Naive B cell (primary cell): ENCODE measurements at regions not wholly inside any gene's neighbourhood (a gene's known extent, or its start where the extent isn't known, plus 50 kb on each side); places are given as distances from the start of the nearest gene placed in this dataset.
A peak's percentile ranks its signal among the peaks of the same experiment; 100 is the strongest.

Source experiments
- ATAC-seq, 2 donors: fragments of 150-1000 bp; cut with Tn5 transposase; 2 replicates each; pipeline ENCODE4 v1.10.0; 2021; ENCODE audit warnings: low read depth in 2 of 2, mild to moderate bottlenecking in 2 of 2, moderate library complexity in 2 of 2
- DNase-seq: peaks from one replicate; pipeline ENCODE4 v3.0.0; 2022
- H3K27ac Mint-ChIP-seq, 6 donors: one replicate each; pipeline ENCODE4 v1.8.0; 2020 to 2022; ENCODE audit warnings: mild to moderate bottlenecking in 6 of 6, mixed read lengths in 6 of 6, moderate library complexity in 5 of 6, inconsistent platforms in 2 of 6
- H3K27me3 Mint-ChIP-seq, 3 donors: one replicate each; pipeline ENCODE4 v1.8.0; 2021 to 2022; ENCODE audit warnings: mixed read lengths in 3 of 3, mild to moderate bottlenecking in 1 of 3
- H3K36me3 Mint-ChIP-seq, 2 donors: one replicate each; pipeline ENCODE4 v1.8.0; 2020 to 2022; ENCODE audit warnings: mixed read lengths in 2 of 2, inconsistent platforms in 1 of 2, mild to moderate bottlenecking in 1 of 2
- H3K4me1 Mint-ChIP-seq, 3 donors: one replicate each; pipeline ENCODE4 v1.8.0; 2020 to 2022; ENCODE audit warnings: mixed read lengths in 3 of 3, inconsistent platforms in 1 of 3, mild to moderate bottlenecking in 1 of 3, moderate library complexity in 1 of 3
- H3K4me3 Mint-ChIP-seq, 8 donors: one replicate each; pipeline ENCODE4 v1.8.0; 2020 to 2022; ENCODE audit warnings: mild to moderate bottlenecking in 8 of 8, mixed read lengths in 8 of 8, moderate library complexity in 8 of 8, inconsistent platforms in 2 of 8
- H3K9me3 Mint-ChIP-seq, 7 donors: one replicate each; pipeline ENCODE4 v1.8.0; 2020 to 2022; ENCODE audit warnings: mixed read lengths in 7 of 7, mild to moderate bottlenecking in 5 of 7, inconsistent platforms in 2 of 7, moderate library complexity in 1 of 7

GRCh38 chr1:4170548-4171340 lies 270.7 kb upstream of the C1orf174 start:
- no peak overlapping the region for H3K4me3 Mint-ChIP-seq
- peaks cover 0 to 2% (median 0%) of the 10 kb centered on the region in 7 donors for H3K9me3 Mint-ChIP-seq
- H3K36me3 Mint-ChIP-seq: no peaks in the 10 kb centered on the region
- ATAC-seq (no peak), DNase-seq (no peak)
- peaks cover 18 to 60% (median 58%) of the 10 kb centered on the region in 3 donors for H3K27me3 Mint-ChIP-seq
- no peak overlapping the region for H3K27ac Mint-ChIP-seq
- no peaks in the 10 kb centered on the region for H3K4me1 Mint-ChIP-seq

- H3K27me3 Mint-ChIP-seq: peaks cover 18 to 52% (median 49%) of the 10 kb centered on the region in 3 donors
- H3K4me1 Mint-ChIP-seq: peaks cover 0 to 4% (median 0%) of the 10 kb centered on the region in 3 donors
- DNase-seq (no peak), ATAC-seq (no peak)
- H3K9me3 Mint-ChIP-seq: peaks cover 0 to 2% (median 0%) of the 10 kb centered on the region in 7 donors
- H3K27ac Mint-ChIP-seq: no peak overlapping the region
- H3K36me3 Mint-ChIP-seq: no peaks in the 10 kb centered on the region
- H3K4me3 Mint-ChIP-seq: no peak overlapping the region
These were observed 271.7 kb upstream of the C1orf174 start for GRCh38 chr1:4171480-4172450.

- peaks cover 0 to 2% (median 0%) of the 10 kb centered on the region in 7 donors for H3K9me3 Mint-ChIP-seq
- H3K4me1 Mint-ChIP-seq: peaks cover 0 to 10% (median 0%) of the 10 kb centered on the region in 3 donors
- peaks cover 14 to 44% (median 44%) of the 10 kb centered on the region in 3 donors for H3K27me3 Mint-ChIP-seq
- no peaks in the 10 kb centered on the region for H3K36me3 Mint-ChIP-seq
- no peak for DNase-seq
- no peak overlapping the region for H3K4me3 Mint-ChIP-seq
- no peak overlapping the region for H3K27ac Mint-ChIP-seq
- ATAC-seq: no peak
These were observed 272.9 kb upstream of the C1orf174 start for GRCh38 chr1:4172644-4173599.

GRCh38 chr1:4173731-4174130 lies 273.7 kb upstream of the C1orf174 start:
- Mint-ChIP-seq H3K4me3 (no peak overlapping the region), H3K27ac (no peak overlapping the region), H3K9me3 (peaks cover 0 to 2% (median 0%) of the 10 kb centered on the region in 7 donors), H3K36me3 (no peaks in the 10 kb centered on the region), H3K4me1 (peaks cover 0 to 10% (median 0%) of the 10 kb centered on the region in 3 donors), H3K27me3 (peaks cover 14 to 44% (median 41%) of the 10 kb centered on the region in 3 donors)
- ATAC-seq (no peak), DNase-seq (no peak)

GRCh38 chr1:4174291-4175200 lies 274.5 kb upstream of the C1orf174 start:
- Mint-ChIP-seq H3K4me1 (peaks cover 0 to 10% (median 0%) of the 10 kb centered on the region in 3 donors), H3K27ac (peak overlapping the region in 2 of 6 donors; percentile 14 to 59), H3K9me3 (peaks cover 0 to 2% (median 0%) of the 10 kb centered on the region in 7 donors), H3K4me3 (no peak overlapping the region), H3K27me3 (peaks cover 14 to 44% (median 33%) of the 10 kb centered on the region in 3 donors), H3K36me3 (no peaks in the 10 kb centered on the region)
- DNase-seq: no peak
- no peak for ATAC-seq

GRCh38 chr1:4175566-4176405 lies 275.7 kb upstream of the C1orf174 start:
- H3K4me1 Mint-ChIP-seq: peaks cover 0 to 10% (median 0%) of the 10 kb centered on the region in 3 donors

GRCh38 chr1:4176841-4177240 lies 276.8 kb upstream of the C1orf174 start:
- Mint-ChIP-seq H3K9me3 (peaks cover 0 to 2% (median 0%) of the 10 kb centered on the region in 7 donors), H3K27ac (no peak overlapping the region), H3K4me3 (no peak overlapping the region), H3K27me3 (peaks cover 8 to 28% (median 22%) of the 10 kb centered on the region in 3 donors), H3K36me3 (no peaks in the 10 kb centered on the region), H3K4me1 (peaks cover 0 to 10% (median 0%) of the 10 kb centered on the region in 3 donors)
- no peak for ATAC-seq
- DNase-seq: no peak

More at GRCh38 chr1:4175566-4176405, 275.7 kb upstream of the C1orf174 start:
- ATAC-seq (no peak), DNase-seq (no peak)
- Mint-ChIP-seq H3K4me3 (no peak overlapping the region), H3K27me3 (peaks cover 13 to 38% (median 32%) of the 10 kb centered on the region in 3 donors), H3K9me3 (peaks cover 0 to 2% (median 0%) of the 10 kb centered on the region in 7 donors), H3K27ac (peak overlapping the region in 3 of 6 donors; percentile 42 to 85 (median 55)), H3K36me3 (no peaks in the 10 kb centered on the region)

- DNase-seq: no peak
- H3K27ac Mint-ChIP-seq: peak overlapping the region in 1 of 6 donors; percentile 84
- H3K27me3 Mint-ChIP-seq: peaks cover 3 to 22% (median 15%) of the 10 kb centered on the region in 3 donors
- H3K36me3 Mint-ChIP-seq: no peaks in the 10 kb centered on the region
- ATAC-seq: no peak
- peaks cover 0 to 10% (median 0%) of the 10 kb centered on the region in 3 donors for H3K4me1 Mint-ChIP-seq
- H3K4me3 Mint-ChIP-seq: no peak overlapping the region
- H3K9me3 Mint-ChIP-seq: peaks cover 0 to 2% (median 0%) of the 10 kb centered on the region in 7 donors
These were observed 277.5 kb upstream of the C1orf174 start for GRCh38 chr1:4177425-4178150.

GRCh38 chr1:4178501-4179113 lies 278.5 kb upstream of the C1orf174 start:
- Mint-ChIP-seq H3K27me3 (peaks cover 0 to 12% (median 9%) of the 10 kb centered on the region in 3 donors), H3K36me3 (no peaks in the 10 kb centered on the region), H3K9me3 (no peaks in the 10 kb centered on the region), H3K27ac (no peak overlapping the region), H3K4me3 (no peak overlapping the region), H3K4me1 (peaks cover 0 to 10% (median 0%) of the 10 kb centered on the region in 3 donors)
- peak; percentile 2 for DNase-seq
- no peak for ATAC-seq
